ENCODE measurements at regions not wholly inside any gene's neighbourhood (a gene's known extent, or its start where the extent isn't known, plus 50 kb on each side); places are given as distances from the start of the nearest gene placed in this dataset.
A peak's percentile ranks its signal among the peaks of the same experiment; 100 is the strongest.
"Not testable (repeated sequence)": the region's sequence is repeated elsewhere in the genome, so short reads cannot be mapped to it uniquely, and the experiment has no call there.

DNA sequence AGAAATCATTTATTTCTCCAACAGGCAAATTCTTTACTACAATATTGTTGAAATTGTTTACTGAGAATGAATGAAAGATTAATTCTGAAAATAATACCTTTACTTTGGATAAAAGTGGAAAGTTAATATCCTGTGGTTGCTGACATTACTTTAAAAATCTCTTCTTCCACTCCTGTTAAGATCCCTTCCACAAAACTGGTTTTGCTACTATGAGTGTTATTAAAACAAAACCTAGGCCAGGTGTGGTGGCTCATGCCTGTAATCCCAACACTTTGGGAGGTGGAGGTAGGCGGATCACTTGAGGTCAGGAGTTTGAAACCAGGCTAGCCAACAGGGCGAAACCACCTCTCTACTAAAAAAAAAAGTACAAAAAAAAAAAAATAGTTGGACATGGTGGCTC lies 123.9 kb upstream of the CCDC150 start:
- H3K4me1 ChIP-seq (ENCODE audit: insufficient read depth, low read length) = no peaks in the 10 kb centered on the region
- H3K9ac ChIP-seq (ENCODE audit: low read depth, low read length) = no peak overlapping the region
- H3K27ac ChIP-seq (ENCODE audit: low read depth, low read length) = no peak overlapping the region
- WGBS = 100% methylated on average over 1 of the region's 2 CpGs
- H3K36me3 ChIP-seq (ENCODE audit: insufficient read depth, low read length) = no peaks in the 10 kb centered on the region
- no peak overlapping the region for H3K4me3 ChIP-seq (ENCODE audit: low read length)
- H3K9me3 ChIP-seq (ENCODE audit: insufficient read depth, low read depth, low read length) = no peaks in the 10 kb centered on the region
- no peaks in the 10 kb centered on the region for H3K27me3 ChIP-seq (ENCODE audit: insufficient read depth, low read length)

DNA sequence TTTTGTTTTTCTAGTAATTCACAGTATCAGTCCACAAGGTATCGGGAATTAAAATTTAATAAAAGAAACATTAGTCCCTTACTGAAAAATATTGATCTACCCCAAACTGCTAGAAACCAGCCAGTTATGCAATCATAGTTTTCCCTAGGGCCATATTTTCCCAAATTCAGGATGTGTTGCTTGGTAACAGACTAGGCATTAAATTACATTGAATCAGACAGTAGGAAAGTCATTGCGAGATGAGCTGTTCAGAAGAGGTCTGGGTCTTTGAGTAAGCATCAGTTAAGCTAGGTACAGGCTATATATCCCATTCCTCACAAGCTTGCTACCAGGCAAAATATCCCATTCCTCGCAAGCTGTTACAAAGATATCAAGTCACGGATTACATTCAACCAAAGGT lies 123.0 kb upstream of the CCDC150 start:
- Histone ChIP-seq H3K27me3 (ENCODE audit: insufficient read depth, low read length) (no peaks in the 10 kb centered on the region), H3K4me1 (ENCODE audit: insufficient read depth, low read length) (no peaks in the 10 kb centered on the region), H3K36me3 (ENCODE audit: insufficient read depth, low read length) (no peaks in the 10 kb centered on the region), H3K9me3 (ENCODE audit: insufficient read depth, low read depth, low read length) (no peaks in the 10 kb centered on the region), H3K27ac (ENCODE audit: low read depth, low read length) (no peak overlapping the region), H3K4me3 (ENCODE audit: low read length) (no peak overlapping the region), H3K9ac (ENCODE audit: low read depth, low read length) (no peak overlapping the region)
- WGBS = 93% methylated on average over 4 of the region's 4 CpGs

GRCh38 chr2:196520605-196521004 lies 118.9 kb upstream of the CCDC150 start:
- H3K9me3 ChIP-seq (ENCODE audit: insufficient read depth, low read depth, low read length) = no peaks in the 10 kb centered on the region
- no peak overlapping the region for H3K4me3 ChIP-seq (ENCODE audit: low read length)
- H3K36me3 ChIP-seq (ENCODE audit: insufficient read depth, low read length) = no peaks in the 10 kb centered on the region
- H3K27me3 ChIP-seq (ENCODE audit: insufficient read depth, low read length) = no peaks in the 10 kb centered on the region
- no peak overlapping the region for H3K27ac ChIP-seq (ENCODE audit: low read depth, low read length)
- H3K9ac ChIP-seq (ENCODE audit: low read depth, low read length) = no peak overlapping the region
- H3K4me1 ChIP-seq (ENCODE audit: insufficient read depth, low read length) = no peaks in the 10 kb centered on the region
- 85% methylated on average over 2 of the region's 4 CpGs for WGBS

GRCh38 chr2:196526981-196527725 lies 112.4 kb upstream of the CCDC150 start:
- not testable (repeated sequence) for H3K4me3 ChIP-seq (ENCODE audit: low read length); H3K36me3 ChIP-seq (ENCODE audit: insufficient read depth, low read length); H3K27ac ChIP-seq (ENCODE audit: low read depth, low read length); H3K4me1 ChIP-seq (ENCODE audit: insufficient read depth, low read length); H3K27me3 ChIP-seq (ENCODE audit: insufficient read depth, low read length); H3K9me3 ChIP-seq (ENCODE audit: insufficient read depth, low read depth, low read length)
- H3K9ac ChIP-seq (ENCODE audit: low read depth, low read length) = peak overlapping the region; percentile 47; the same call in 1 of the 2 replicates
- WGBS = 63% methylated on average over 21 of the region's 28 CpGs

DNA sequence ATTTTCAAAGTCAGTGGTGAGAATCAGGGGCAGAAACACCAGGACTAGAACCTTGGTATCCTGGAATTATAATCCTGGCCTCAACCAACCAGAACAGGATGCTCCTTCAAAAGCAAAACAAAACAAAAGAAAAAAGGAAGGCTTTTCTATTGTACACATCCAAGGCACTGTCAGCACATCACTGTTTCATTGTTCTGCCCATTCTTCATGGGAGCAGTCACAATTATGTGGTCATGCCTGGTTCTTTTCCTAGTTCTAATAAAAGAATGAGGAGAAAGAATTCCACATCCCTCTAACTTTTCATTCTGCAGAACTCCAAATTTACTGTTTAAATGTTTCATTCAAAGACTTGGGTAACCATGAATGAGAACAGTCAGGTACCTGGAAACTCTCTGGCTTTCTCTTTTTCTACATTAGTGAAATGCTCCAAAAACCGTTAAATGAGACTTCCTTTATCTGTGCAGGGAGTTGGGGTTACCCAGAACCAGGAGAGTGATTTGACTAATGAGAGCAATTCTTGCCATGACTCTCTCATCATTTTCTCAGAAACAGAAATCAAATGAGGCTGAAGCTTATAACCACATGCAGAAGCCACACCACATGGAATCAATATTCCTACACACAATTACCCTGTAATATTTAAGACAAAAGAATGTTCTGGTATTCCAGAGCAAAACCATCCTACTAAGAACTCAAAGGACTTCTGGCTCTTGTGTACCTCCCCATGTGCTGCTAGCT lies 110.9 kb upstream of the CCDC150 start:
- peaks cover 2% of the 10 kb centered on the region; the same call in 1 of the 2 replicates for H3K9me3 ChIP-seq (ENCODE audit: insufficient read depth, low read depth, low read length)
- no peak overlapping the region for H3K4me3 ChIP-seq (ENCODE audit: low read length)
- no peaks in the 10 kb centered on the region for H3K4me1 ChIP-seq (ENCODE audit: insufficient read depth, low read length)
- H3K36me3 ChIP-seq (ENCODE audit: insufficient read depth, low read length) = no peaks in the 10 kb centered on the region
- no peaks in the 10 kb centered on the region for H3K27me3 ChIP-seq (ENCODE audit: insufficient read depth, low read length)
- no peak overlapping the region for H3K9ac ChIP-seq (ENCODE audit: low read depth, low read length)
- no peak overlapping the region for H3K27ac ChIP-seq (ENCODE audit: low read depth, low read length)
- WGBS = 100% methylated on average over 1 of the region's 1 CpG

GRCh38 chr2:196530910-196531309 lies 108.6 kb upstream of the CCDC150 start:
- Histone ChIP-seq H3K36me3 (ENCODE audit: insufficient read depth, low read length) (no peaks in the 10 kb centered on the region), H3K9me3 (ENCODE audit: insufficient read depth, low read depth, low read length) (peaks cover 2% of the 10 kb centered on the region; the same call in 1 of the 2 replicates), H3K9ac (ENCODE audit: low read depth, low read length) (no peak overlapping the region), H3K4me3 (ENCODE audit: low read length) (no peak overlapping the region), H3K4me1 (ENCODE audit: insufficient read depth, low read length) (peaks cover 4% of the 10 kb centered on the region; the same call in 1 of the 2 replicates), H3K27ac (ENCODE audit: low read depth, low read length) (no peak overlapping the region), H3K27me3 (ENCODE audit: insufficient read depth, low read length) (no peaks in the 10 kb centered on the region)
- WGBS = 97% methylated on average over 3 of the region's 4 CpGs

- H3K4me1 ChIP-seq (ENCODE audit: insufficient read depth, low read length) = peaks cover 4% of the 10 kb centered on the region; the same call in 1 of the 2 replicates
- no peak overlapping the region for H3K4me3 ChIP-seq (ENCODE audit: low read length)
- no peak overlapping the region for H3K9ac ChIP-seq (ENCODE audit: low read depth, low read length)
- H3K27ac ChIP-seq (ENCODE audit: low read depth, low read length) = no peak overlapping the region
- no peaks in the 10 kb centered on the region for H3K36me3 ChIP-seq (ENCODE audit: insufficient read depth, low read length)
- no peaks in the 10 kb centered on the region for H3K9me3 ChIP-seq (ENCODE audit: insufficient read depth, low read depth, low read length)
- WGBS = 92% methylated on average over 2 of the region's 3 CpGs
- no peaks in the 10 kb centered on the region for H3K27me3 ChIP-seq (ENCODE audit: insufficient read depth, low read length)
These were observed 105.6 kb upstream of the CCDC150 start for GRCh38 chr2:196533772-196534397.

- Histone ChIP-seq H3K4me3 (ENCODE audit: low read length) (no peak overlapping the region), H3K36me3 (ENCODE audit: insufficient read depth, low read length) (no peaks in the 10 kb centered on the region), H3K4me1 (ENCODE audit: insufficient read depth, low read length) (peaks cover 4% of the 10 kb centered on the region; the same call in 1 of the 2 replicates), H3K9ac (ENCODE audit: low read depth, low read length) (no peak overlapping the region), H3K27me3 (ENCODE audit: insufficient read depth, low read length) (no peaks in the 10 kb centered on the region), H3K27ac (ENCODE audit: low read depth, low read length) (no peak overlapping the region), H3K9me3 (ENCODE audit: insufficient read depth, low read depth, low read length) (no peaks in the 10 kb centered on the region)
- 85% methylated on average over 4 of the region's 5 CpGs for WGBS
These were observed 105.0 kb upstream of the CCDC150 start for GRCh38 chr2:196534495-196534894.

- Histone ChIP-seq H3K9ac (ENCODE audit: low read depth, low read length) (no peak overlapping the region), H3K27ac (ENCODE audit: low read depth, low read length) (no peak overlapping the region), H3K4me1 (ENCODE audit: insufficient read depth, low read length) (peaks cover 4% of the 10 kb centered on the region; the same call in 1 of the 2 replicates), H3K9me3 (ENCODE audit: insufficient read depth, low read depth, low read length) (no peaks in the 10 kb centered on the region), H3K4me3 (ENCODE audit: low read length) (no peak overlapping the region), H3K36me3 (ENCODE audit: insufficient read depth, low read length) (no peaks in the 10 kb centered on the region), H3K27me3 (ENCODE audit: insufficient read depth, low read length) (no peaks in the 10 kb centered on the region)
- 89% methylated on average over 2 of the region's 3 CpGs for WGBS
These were observed 104.5 kb upstream of the CCDC150 start for GRCh38 chr2:196535061-196535460.

DNA sequence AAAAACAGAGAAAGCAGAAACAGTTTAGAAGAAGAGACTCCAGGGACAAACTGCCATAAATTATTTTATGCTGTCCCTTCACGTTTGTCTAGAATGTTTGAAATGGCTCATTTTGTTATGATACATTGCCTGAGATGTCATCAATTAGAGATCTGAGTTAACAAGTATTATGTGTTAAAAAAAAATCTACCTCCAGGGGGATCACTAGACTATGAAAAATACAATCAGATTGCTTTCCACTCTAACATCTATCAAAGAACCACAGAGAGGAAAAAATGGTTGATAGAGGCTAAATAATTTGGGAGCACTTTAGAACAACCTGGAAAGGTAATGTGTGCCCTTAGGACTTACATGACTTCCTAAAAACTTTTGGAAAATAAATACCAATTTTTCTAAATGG lies 103.8 kb upstream of the CCDC150 start:
- Histone ChIP-seq H3K4me3 (ENCODE audit: low read length) (no peak overlapping the region), H3K27me3 (ENCODE audit: insufficient read depth, low read length) (no peaks in the 10 kb centered on the region), H3K9ac (ENCODE audit: low read depth, low read length) (no peak overlapping the region), H3K9me3 (ENCODE audit: insufficient read depth, low read depth, low read length) (no peaks in the 10 kb centered on the region), H3K4me1 (ENCODE audit: insufficient read depth, low read length) (peaks cover 4% of the 10 kb centered on the region; the same call in 1 of the 2 replicates), H3K27ac (ENCODE audit: low read depth, low read length) (no peak overlapping the region), H3K36me3 (ENCODE audit: insufficient read depth, low read length) (no peaks in the 10 kb centered on the region)
- WGBS = 100% methylated on average over 1 of the region's 1 CpG

DNA sequence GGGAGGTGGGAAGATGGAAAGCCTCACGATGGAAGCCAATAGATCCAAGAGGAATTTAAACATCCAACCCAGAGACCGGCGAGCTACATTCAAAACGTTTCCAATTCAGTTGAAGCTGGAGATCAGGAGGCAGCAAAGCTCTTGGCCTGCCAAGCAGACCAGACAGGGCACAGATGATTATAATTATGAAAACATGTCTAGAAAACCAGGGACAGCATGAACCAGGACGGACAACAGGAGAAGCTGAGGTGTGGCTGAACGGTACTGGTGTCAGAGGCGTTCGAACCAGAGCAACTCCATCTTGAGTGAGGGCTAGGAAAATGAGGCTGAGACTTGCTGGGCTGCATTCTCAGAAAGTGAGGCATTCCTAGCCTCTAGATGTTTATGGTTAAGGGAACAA lies 102.2 kb upstream of the CCDC150 start:
- no peaks in the 10 kb centered on the region for H3K27me3 ChIP-seq (ENCODE audit: insufficient read depth, low read length)
- no peak overlapping the region for H3K4me3 ChIP-seq (ENCODE audit: low read length)
- no peaks in the 10 kb centered on the region for H3K9me3 ChIP-seq (ENCODE audit: insufficient read depth, low read depth, low read length)
- 96% methylated on average over 8 of the region's 8 CpGs for WGBS
- no peaks in the 10 kb centered on the region for H3K36me3 ChIP-seq (ENCODE audit: insufficient read depth, low read length)
- peaks cover 4% of the 10 kb centered on the region; the same call in 1 of the 2 replicates for H3K4me1 ChIP-seq (ENCODE audit: insufficient read depth, low read length)
- H3K27ac ChIP-seq (ENCODE audit: low read depth, low read length) = no peak overlapping the region
- H3K9ac ChIP-seq (ENCODE audit: low read depth, low read length) = no peak overlapping the region
